ENCODE measurements at regions not wholly inside any gene's neighbourhood (a gene's known extent, or its start where the extent isn't known, plus 50 kb on each side); places are given as distances from the start of the nearest gene placed in this dataset.

- no peak for TF ChIP-seq POLR2A (IDR thresholded peaks at IDR 0.05)
- TF ChIP-seq, protein P1, sequence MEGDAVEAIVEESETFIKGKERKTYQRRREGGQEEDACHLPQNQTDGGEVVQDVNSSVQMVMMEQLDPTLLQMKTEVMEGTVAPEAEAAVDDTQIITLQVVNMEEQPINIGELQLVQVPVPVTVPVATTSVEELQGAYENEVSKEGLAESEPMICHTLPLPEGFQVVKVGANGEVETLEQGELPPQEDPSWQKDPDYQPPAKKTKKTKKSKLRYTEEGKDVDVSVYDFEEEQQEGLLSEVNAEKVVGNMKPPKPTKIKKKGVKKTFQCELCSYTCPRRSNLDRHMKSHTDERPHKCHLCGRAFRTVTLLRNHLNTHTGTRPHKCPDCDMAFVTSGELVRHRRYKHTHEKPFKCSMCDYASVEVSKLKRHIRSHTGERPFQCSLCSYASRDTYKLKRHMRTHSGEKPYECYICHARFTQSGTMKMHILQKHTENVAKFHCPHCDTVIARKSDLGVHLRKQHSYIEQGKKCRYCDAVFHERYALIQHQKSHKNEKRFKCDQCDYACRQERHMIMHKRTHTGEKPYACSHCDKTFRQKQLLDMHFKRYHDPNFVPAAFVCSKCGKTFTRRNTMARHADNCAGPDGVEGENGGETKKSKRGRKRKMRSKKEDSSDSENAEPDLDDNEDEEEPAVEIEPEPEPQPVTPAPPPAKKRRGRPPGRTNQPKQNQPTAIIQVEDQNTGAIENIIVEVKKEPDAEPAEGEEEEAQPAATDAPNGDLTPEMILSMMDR (IDR thresholded peaks at IDR 0.05) = no peak
- 73 to 85% (median 79%) methylated on average over 6 to 7 of the region's 7 CpGs for WGBS, 4 donors
- no peaks in the 10 kb centered on the region for H3K27me3 ChIP-seq
- no peaks in the 10 kb centered on the region for H3K36me3 ChIP-seq (replicated peaks in 1 of 2)
- H3K9me3 ChIP-seq (replicated peaks in 1 of 3) = no peaks in the 10 kb centered on the region
- H3K27ac ChIP-seq = no peak overlapping the region
- no peak for DNase-seq
- H3K4me1 ChIP-seq (replicated peaks in 1 of 2) = no peaks in the 10 kb centered on the region
- intact Hi-C loops (cut with DNase I) = no loop called here
- no peak overlapping the region for H3K4me3 ChIP-seq
These were observed 234.1 kb upstream of the PMEPA1 start for GRCh38 chr20:57943950-57944349.

DNA sequence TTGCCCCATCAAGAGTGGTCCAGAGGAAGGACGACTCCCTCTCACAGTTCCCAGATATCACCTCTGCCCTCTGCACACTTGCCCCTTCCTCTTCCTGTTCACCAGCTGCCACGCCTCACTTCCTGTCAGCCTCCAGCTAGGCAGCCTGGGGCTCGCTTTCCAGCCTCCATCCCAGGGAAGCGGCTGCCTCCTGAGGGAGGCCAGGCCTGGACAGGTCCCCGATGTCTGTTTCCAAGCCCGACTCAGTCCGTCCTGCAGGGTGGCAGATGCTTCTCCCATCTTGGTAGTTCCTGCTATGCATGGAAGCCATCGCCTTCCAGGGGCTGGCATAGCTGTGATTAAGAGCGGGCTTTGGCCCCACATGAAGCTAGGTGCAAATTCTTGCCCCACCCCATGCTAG, 233.5 kb upstream of the PMEPA1 start:
- 81 to 84% (median 83%) methylated on average over 6 to 9 of the region's 9 CpGs for WGBS, 4 donors
- DNase-seq = no peak
- H3K4me3 ChIP-seq = no peak overlapping the region
- no peaks in the 10 kb centered on the region for H3K27me3 ChIP-seq
- no peak for TF ChIP-seq POLR2A (IDR thresholded peaks at IDR 0.05)
- TF ChIP-seq, protein P1 (IDR thresholded peaks at IDR 0.05) = no peak
- H3K36me3 ChIP-seq (replicated peaks in 1 of 2) = no peaks in the 10 kb centered on the region
- H3K27ac ChIP-seq = no peak overlapping the region
- H3K9me3 ChIP-seq (replicated peaks in 1 of 3) = no peaks in the 10 kb centered on the region
- intact Hi-C loops (cut with DNase I) = no loop called here
- H3K4me1 ChIP-seq (replicated peaks in 1 of 2) = no peaks in the 10 kb centered on the region

DNA sequence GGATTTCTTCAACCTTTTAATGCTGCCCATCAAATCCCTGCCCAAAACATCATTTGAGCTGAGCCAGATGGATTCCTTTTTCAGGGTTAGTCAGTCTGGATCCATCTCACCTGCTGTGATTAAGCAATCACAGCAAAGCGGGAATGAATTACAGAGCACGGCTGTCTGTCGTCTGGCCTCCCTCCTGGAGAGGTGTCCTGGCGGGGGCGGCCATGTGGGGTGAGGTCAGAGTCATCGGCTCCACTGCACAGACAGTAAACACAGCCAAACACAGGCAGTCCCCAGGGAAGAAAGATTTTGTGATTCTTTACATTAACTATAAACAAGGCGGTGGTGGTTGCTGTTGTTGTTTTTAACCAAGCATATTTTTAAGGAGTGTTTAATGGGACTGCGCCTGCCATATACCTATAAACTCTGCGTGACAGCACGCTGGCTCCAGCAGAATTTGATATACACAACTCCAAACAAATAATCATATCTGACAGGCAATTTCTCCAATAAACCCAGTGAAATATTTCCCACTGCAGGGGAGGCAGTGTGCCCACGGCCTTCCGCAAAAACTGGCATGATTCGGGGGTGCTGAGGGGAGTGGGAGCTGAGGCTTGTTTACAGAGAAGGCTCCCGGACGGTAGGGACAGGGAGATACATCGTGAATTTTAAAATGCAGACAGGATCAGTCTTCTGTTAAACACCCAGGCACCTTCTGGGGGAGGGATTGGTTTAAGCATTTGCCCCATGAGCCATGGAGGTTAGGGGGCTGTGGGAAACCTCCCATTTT, 232.0 kb upstream of the PMEPA1 start:
- DNase-seq = no peak
- Histone ChIP-seq H3K4me3 (no peak overlapping the region), H3K9me3 (replicated peaks in 1 of 3) (no peaks in the 10 kb centered on the region), H3K4me1 (replicated peaks in 1 of 2) (no peaks in the 10 kb centered on the region), H3K27me3 (no peaks in the 10 kb centered on the region), H3K27ac (no peak overlapping the region), H3K36me3 (replicated peaks in 1 of 2) (no peaks in the 10 kb centered on the region)
- WGBS, 4 donors = 57 to 69% (median 60%) methylated on average over 16 of the region's 16 CpGs
- TF ChIP-seq, protein P1 (IDR thresholded peaks at IDR 0.05) = no peak
- TF ChIP-seq POLR2A (IDR thresholded peaks at IDR 0.05) = no peak
- intact Hi-C loops (cut with DNase I) = no loop called here

- 71 to 78% (median 76%) methylated on average over 13 to 14 of the region's 14 CpGs for WGBS, 4 donors
- no peak for DNase-seq
These were observed 231.2 kb upstream of the PMEPA1 start for GRCh38 chr20:57940868-57941522.

More at GRCh38 chr20:57940868-57941522, 231.2 kb upstream of the PMEPA1 start:
- Histone ChIP-seq H3K36me3 (replicated peaks in 1 of 2) (no peaks in the 10 kb centered on the region), H3K4me3 (no peak overlapping the region), H3K27me3 (no peaks in the 10 kb centered on the region), H3K4me1 (replicated peaks in 1 of 2) (no peaks in the 10 kb centered on the region), H3K27ac (no peak overlapping the region), H3K9me3 (replicated peaks in 1 of 3) (no peaks in the 10 kb centered on the region)
- intact Hi-C loops (cut with DNase I) = no loop called here
- TF ChIP-seq POLR2A (IDR thresholded peaks at IDR 0.05) = no peak
- TF ChIP-seq, protein P1 (IDR thresholded peaks at IDR 0.05) = no peak
